SK-N-MC (cell line): ENCODE measurements at regions not wholly inside any gene's neighbourhood (a gene's known extent, or its start where the extent isn't known, plus 50 kb on each side); places are given as distances from the start of the nearest gene placed in this dataset.

Source experiments
- DNase-seq: peaks from one replicate; pipeline ENCODE4 v3.0.0-alpha.2; 2011; ENCODE audit warnings: low read depth, low spot score
- H3K27ac ChIP-seq: fragments of 200-600 bp; sonication (generic); 2 replicates; pipeline ENCODE4 v1.5.1; 2016; ENCODE audit warnings: mixed run types
- H3K36me3 ChIP-seq: fragments of 200-600 bp; sonication (generic); 2 replicates; pipeline ENCODE4 v1.6.1; 2017; ENCODE audit warnings: antibody characterized with exemption, low read length, mixed read lengths; ENCODE audit not compliant: insufficient read depth
- H3K4me3 ChIP-seq: fragments of 200-600 bp; sonication (generic); 2 replicates; pipeline ENCODE4 v1.5.1; 2016
- H3K9ac ChIP-seq: fragments of 200-600 bp; sonication (generic); 2 replicates; pipeline ENCODE4 v1.8.0; 2017; ENCODE audit warnings: mixed run types, mixed read lengths; ENCODE audit not compliant: insufficient read length
- H3K9me3 ChIP-seq: fragments of 200-600 bp; sonication (generic); 2 replicates; pipeline ENCODE4 v1.6.1; 2017; ENCODE audit warnings: low read depth, mild to moderate bottlenecking, antibody characterized with exemption, low read length, moderate library complexity, mixed read lengths
- EZH2 ChIP-seq: fragments of 200-600 bp; sonication (generic); IDR thresholded peaks from one replicate; pipeline ENCODE4 v1.6.1; 2017; ENCODE audit warnings: antibody characterized with exemption
- FOXP2 ChIP-seq: optimal IDR thresholded peaks from 2 replicates; pipeline ENCODE3; 2011; ENCODE audit warnings: mild to moderate bottlenecking, moderate library complexity; ENCODE audit not compliant: insufficient read depth; ENCODE audit errors: extremely low read length, control extremely low read depth
- POLR2AphosphoS5 ChIP-seq: IDR thresholded peaks from 2 replicates; pipeline ENCODE4 v1.6.1; 2012; ENCODE audit warnings: mild to moderate bottlenecking, low read depth, low read length, borderline replicate concordance

DNA sequence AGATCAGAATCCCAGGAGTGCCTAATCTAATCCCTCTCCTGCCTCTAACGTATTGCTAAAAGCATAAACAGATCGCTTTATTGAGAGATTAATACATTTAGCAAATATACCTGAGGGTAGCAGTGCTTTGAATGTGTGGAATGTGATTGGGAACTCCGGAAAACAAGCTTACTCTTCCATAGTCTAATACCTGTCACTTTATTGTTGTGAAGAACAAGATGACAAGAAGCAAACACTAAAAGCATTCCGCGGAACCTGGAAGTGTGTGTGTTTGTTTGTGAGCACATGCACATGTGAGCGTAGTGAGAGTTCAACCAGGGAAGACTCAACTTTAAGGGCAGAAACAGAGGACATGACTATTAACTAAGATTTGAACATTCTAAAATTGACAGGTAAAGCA lies 265.0 kb upstream of the GJE1 start:
- Histone ChIP-seq H3K27ac (no peak overlapping the region), H3K9me3 (no peaks in the 10 kb centered on the region), H3K36me3 (no peaks in the 10 kb centered on the region), H3K9ac (no peak overlapping the region), H3K4me3 (no peak overlapping the region)
- TF ChIP-seq POLR2AphosphoS5 (no peak), FOXP2 (no peak), EZH2 (no peak)
- DNase-seq = no peak

DNA sequence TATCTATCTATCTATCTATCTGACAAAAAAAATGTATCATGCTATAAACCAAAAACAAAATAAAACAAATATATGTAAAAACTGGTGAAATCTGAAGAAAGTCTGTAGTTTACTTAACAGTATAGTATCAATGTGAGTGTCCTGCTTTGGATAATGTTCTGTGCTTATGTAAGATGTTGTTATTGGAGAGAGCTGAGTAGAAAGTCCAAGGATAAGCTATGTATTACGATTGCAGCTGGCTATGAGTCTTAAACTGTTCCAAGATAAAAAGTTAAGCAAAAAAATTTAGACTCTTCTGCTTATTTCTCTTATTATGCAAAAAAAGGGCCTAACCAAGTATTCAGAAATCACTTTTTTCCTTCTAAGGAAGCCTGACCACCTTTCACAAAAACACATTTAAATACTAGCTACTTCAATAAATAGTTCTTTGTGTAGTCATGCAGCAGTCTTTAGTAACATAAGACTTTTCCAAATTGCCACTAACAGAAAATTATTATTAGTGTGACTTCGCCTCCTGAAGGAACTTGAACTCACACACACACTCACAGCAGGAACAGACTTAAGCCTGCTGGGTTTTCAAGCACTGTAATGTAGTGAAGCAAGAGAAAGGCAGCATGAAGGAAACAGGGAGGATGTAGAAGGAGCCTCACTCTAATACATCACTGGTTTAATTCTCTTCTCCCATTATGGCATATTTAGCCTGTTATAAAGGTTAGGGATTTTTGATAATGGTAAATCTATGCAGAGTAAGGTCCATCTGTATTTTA lies 265.8 kb upstream of the GJE1 start:
- TF ChIP-seq FOXP2 (no peak), EZH2 (no peak), POLR2AphosphoS5 (no peak)
- H3K27ac ChIP-seq = no peak overlapping the region

DNA sequence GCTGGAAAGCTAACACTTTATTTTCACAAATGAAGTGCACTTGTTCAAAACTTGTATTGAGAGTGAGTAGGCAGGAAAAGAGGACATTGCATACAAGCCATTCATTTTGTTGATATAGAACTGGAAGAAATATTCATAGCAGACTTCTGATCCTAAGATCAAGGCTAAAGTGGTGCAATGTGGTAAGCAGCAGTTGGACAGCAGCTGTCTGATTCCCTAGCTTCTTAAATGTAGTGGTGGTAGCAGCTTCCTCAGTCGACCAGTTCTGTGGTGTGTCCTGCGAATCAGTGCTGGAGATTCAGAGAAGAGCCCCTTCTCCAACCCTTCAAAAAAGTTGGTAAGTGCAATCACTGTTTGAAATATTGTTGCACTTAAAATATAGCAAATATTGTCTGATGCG lies 281.7 kb upstream of the GJE1 start:
- TF ChIP-seq POLR2AphosphoS5 (no peak), EZH2 (no peak), FOXP2 (no peak)
- Histone ChIP-seq H3K9me3 (no peaks in the 10 kb centered on the region), H3K9ac (no peak overlapping the region), H3K4me3 (no peak overlapping the region), H3K36me3 (no peaks in the 10 kb centered on the region), H3K27ac (no peak overlapping the region)
- no peak for DNase-seq

More for the DNA sequence above, 265.8 kb upstream of the GJE1 start:
- no peak for DNase-seq
- Histone ChIP-seq H3K9ac (no peak overlapping the region), H3K36me3 (no peaks in the 10 kb centered on the region), H3K9me3 (no peaks in the 10 kb centered on the region), H3K4me3 (no peak overlapping the region)

DNA sequence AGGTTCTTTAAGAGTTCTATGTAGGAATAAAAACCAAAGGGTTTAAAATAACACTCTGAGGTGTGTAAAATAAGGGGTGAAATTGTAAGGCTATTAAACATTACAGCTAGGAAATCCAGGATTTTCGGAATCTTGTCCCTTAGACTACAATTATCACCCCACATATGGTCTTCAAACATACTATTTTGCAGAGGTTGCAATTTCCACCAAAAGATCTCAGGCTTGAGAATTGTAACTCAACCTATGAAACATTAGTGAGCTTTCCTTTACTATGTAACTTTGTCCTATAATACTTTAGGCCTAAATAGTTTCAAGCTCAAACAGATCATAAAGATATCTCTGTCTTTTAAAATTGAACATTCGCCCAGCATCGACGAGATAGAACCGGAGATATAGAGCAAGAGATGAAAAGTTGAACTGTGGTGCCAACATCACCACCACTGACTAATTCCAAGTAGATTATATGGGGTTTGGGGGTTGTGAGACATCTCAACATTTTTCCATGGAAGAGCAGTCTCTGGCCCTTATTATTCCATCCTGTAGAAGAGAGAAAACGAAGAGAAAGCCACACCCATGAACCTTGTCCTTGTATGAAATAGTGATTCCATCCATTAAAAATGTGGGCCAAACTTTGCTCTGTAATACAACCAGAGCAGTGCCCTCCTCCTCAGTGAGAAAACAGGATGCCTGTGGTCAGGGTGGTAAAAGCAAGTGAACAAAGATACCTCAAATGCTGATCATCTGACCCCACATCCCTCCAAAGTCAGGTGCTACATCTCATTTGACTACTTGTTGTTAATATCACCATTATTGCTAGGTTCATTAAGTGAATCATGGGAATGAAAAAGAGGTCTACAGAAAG lies 284.5 kb upstream of the GJE1 start:
- Histone ChIP-seq H3K36me3 (no peaks in the 10 kb centered on the region), H3K27ac (no peak overlapping the region), H3K4me3 (no peak overlapping the region), H3K9me3 (no peaks in the 10 kb centered on the region), H3K9ac (no peak overlapping the region)
- DNase-seq = no peak
- TF ChIP-seq FOXP2 = no peak
- no peak for TF ChIP-seq EZH2
- TF ChIP-seq POLR2AphosphoS5 = no peak

DNA sequence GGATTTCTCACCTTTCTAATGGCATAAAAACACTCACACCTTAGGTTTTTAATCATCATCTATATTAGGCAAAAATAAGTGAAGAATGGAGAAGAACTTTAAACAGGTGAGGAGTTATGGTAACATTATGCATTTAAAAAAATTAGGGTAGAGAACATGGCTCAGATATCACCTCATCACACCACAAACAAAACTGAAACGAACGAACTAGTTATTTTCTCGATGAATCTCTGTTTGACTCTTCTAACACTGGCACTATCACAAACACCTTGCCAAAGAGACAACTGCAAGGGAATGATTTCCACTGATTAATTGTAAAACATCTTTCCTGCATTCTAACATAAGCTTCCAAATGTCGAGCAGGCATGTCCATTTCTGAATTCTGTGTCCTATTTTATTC lies 286.1 kb upstream of the GJE1 start:
- Histone ChIP-seq H3K4me3 (no peak overlapping the region), H3K27ac (no peak overlapping the region), H3K36me3 (no peaks in the 10 kb centered on the region), H3K9me3 (no peaks in the 10 kb centered on the region), H3K9ac (no peak overlapping the region)
- TF ChIP-seq EZH2 (no peak), FOXP2 (no peak), POLR2AphosphoS5 (no peak)
- DNase-seq = no peak

DNA sequence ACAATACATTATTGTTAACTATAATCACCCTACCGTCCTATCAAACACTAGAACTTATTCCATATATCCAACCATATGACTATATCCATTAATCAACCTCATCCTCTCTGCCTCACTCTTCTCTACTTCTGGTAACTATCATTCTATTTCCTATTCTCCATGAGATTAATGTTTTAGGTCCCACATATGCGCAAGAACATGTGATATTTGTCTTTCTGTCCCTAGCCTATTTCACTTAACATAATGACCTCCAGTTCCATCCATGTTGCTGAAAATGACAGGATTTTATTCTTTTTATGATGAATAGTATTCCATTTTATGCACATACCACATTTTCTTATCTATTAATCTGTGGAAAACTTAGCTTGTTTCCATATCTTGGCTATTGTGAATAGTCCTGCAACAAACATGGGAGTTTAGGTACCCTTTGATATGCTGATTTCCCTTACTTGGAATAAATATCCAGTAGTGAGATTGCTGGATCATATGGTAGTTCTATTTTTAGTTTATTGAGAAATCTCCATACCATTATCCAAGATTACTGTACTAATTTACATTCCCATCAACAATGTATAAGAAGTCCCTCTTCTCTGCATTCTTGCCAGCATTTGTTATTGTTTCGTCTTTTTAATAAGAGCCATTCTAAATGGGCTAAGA lies 289.4 kb upstream of the GJE1 start:
- TF ChIP-seq EZH2 (no peak), FOXP2 (no peak), POLR2AphosphoS5 (no peak)
- Histone ChIP-seq H3K27ac (no peak overlapping the region), H3K9me3 (no peaks in the 10 kb centered on the region), H3K4me3 (no peak overlapping the region), H3K9ac (no peak overlapping the region), H3K36me3 (no peaks in the 10 kb centered on the region)
- DNase-seq = no peak

DNA sequence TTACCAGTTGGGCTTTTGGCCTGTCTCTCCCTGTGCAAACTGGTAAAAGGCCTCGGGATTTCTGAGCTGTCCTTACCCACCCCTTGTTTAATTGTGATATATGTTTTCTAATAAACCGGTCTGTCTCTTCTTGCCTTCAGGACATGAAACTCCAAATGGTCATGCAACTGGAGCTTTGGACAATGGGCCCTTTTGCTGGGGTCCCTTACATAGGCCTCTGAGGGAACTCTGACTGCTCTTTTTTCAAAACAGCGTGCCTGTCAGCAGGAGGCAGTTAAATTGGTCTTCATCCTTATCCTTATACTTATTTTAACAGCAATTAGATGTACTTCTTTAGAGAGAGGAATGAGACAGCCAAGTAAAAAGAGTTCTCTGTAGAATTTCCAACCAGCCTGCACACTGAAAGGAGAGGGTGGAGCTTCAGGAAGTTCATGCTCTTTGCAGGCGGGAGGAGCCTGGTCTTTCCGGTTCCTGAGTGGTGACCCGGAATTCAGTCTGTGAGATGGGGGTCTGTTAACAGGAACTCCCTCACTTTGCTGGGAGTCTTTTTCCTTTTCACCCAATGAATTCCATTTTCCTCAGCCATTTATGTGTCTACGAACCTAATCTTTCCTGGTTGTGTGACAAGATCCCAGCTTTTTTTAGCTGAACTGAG lies 299.6 kb upstream of the GJE1 start:
- Histone ChIP-seq H3K9ac (no peak overlapping the region), H3K4me3 (no peak overlapping the region), H3K27ac (no peak overlapping the region), H3K9me3 (no peaks in the 10 kb centered on the region), H3K36me3 (no peaks in the 10 kb centered on the region)
- DNase-seq = no peak
- TF ChIP-seq FOXP2 (no peak), POLR2AphosphoS5 (no peak), EZH2 (no peak)
